ENCODE measurements at regions not wholly inside any gene's neighbourhood (a gene's known extent, or its start where the extent isn't known, plus 50 kb on each side); places are given as distances from the start of the nearest gene placed in this dataset.
"Not testable (repeated sequence)": the region's sequence is repeated elsewhere in the genome, so short reads cannot be mapped to it uniquely, and the experiment has no call there.

DNA sequence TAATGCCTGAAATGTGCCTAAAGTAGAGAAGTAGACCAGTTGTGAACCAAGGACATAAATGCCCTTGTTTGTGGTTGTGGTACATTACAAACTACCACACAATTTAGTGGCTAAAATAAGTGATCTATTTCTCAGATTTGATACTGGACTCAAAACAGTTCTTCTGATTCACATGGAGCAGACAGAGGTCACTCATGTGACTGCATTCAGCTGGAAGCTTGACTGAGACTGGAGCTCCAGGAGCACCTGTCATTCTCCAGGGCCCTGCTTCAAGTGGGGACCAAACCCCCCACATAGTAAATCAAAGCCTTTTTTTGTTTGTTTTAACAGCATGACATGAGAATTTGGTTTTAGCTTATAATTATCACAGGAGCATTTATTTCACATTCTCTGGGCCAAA, 301.2 kb downstream of the OXSM start:
- no peak for DNase-seq (ENCODE audit: low spot score)
- Histone ChIP-seq H3K27me3 (ENCODE audit: control insufficient read depth in 4 of 4, insufficient read depth in 4 of 4, low read length in 3 of 4) (no peaks in the 10 kb centered on the region), H3K4me1 (ENCODE audit: control insufficient read depth in 4 of 4, insufficient read depth in 4 of 4, low read length in 3 of 4) (no peaks in the 10 kb centered on the region), H3K36me3 (ENCODE audit: control insufficient read depth in 4 of 4, insufficient read depth in 3 of 4, low read depth in 1 of 4, low read length in 3 of 4) (no peaks in the 10 kb centered on the region), H3K9ac (ENCODE audit: low read depth in 1 of 2, low read length in 2 of 2) (no peak overlapping the region), H3K27ac (ENCODE audit: low read depth in 1 of 2, low read length in 2 of 2) (no peak overlapping the region), H3K9me3 (ENCODE audit: control insufficient read depth in 4 of 4, low read length in 3 of 4) (peaks cover 3 to 7% (median 4%) of the 10 kb centered on the region in 4 donors), H3K4me3 (ENCODE audit: low read depth in 1 of 3, low read length in 3 of 3) (no peak overlapping the region)
- no peak for TF ChIP-seq JUND (IDR thresholded peaks at IDR 0.05)
- TF ChIP-seq RXRA (IDR thresholded peaks at IDR 0.05), result no peak
- TF ChIP-seq HNF4G (IDR thresholded peaks at IDR 0.05), result no peak
- TF ChIP-seq GABPA (IDR thresholded peaks at IDR 0.05 in 1 of 2, conservative IDR thresholded peaks at IDR 0.05 in 1 of 2), result no peak
- TF ChIP-seq, protein P1, sequence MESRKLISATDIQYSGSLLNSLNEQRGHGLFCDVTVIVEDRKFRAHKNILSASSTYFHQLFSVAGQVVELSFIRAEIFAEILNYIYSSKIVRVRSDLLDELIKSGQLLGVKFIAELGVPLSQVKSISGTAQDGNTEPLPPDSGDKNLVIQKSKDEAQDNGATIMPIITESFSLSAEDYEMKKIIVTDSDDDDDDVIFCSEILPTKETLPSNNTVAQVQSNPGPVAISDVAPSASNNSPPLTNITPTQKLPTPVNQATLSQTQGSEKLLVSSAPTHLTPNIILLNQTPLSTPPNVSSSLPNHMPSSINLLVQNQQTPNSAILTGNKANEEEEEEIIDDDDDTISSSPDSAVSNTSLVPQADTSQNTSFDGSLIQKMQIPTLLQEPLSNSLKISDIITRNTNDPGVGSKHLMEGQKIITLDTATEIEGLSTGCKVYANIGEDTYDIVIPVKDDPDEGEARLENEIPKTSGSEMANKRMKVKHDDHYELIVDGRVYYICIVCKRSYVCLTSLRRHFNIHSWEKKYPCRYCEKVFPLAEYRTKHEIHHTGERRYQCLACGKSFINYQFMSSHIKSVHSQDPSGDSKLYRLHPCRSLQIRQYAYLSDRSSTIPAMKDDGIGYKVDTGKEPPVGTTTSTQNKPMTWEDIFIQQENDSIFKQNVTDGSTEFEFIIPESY (IDR thresholded peaks at IDR 0.05), result no peak
- TF ChIP-seq, protein P2, sequence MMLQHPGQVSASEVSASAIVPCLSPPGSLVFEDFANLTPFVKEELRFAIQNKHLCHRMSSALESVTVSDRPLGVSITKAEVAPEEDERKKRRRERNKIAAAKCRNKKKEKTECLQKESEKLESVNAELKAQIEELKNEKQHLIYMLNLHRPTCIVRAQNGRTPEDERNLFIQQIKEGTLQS (IDR thresholded peaks at IDR 0.05), result no peak
- TF ChIP-seq YY1 (IDR thresholded peaks at IDR 0.05), result no peak

DNA sequence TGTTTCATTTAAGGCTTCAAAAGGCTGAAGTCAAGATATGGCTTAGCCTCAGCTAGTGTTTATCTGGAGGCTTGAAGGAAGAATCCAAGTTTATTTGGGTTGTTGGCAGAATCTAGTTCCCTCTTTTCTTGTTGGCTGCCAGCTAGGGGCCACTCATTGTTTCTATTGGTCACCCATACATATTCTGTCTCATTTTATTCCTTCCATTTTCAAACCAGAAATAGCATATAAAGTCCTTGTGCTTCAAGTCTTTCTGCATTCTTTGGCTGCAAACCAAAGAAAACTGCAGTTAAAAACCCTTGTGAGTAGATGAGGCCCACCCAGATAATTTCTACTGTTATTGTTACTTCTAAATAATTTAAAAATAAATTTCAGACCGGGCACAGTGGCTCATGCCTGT, 301.7 kb downstream of the OXSM start:
- WGBS, result 27% methylated on average over 1 of the region's 1 CpG

DNA sequence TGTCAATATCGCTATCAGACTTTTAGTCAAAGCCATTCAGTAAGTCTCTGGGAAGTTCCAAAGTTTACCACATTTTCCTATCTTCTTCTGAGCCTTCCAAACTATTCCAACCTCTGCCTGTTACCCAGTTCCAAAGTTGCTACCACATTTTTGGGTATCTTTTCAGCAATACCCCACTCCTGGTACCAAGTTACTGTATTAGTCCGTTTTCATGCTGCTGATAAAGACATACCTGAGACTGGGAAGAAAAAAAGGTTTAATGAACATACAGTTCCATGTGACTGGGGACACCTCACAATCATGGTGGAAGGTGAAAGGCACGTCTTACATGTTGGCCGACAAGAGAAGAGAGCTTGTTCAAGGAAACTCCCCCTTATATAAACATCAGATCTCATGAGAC, 307.2 kb downstream of the OXSM start:
- 85% methylated on average over 4 of the region's 4 CpGs for WGBS
- H3K36me3 ChIP-seq (ENCODE audit: control insufficient read depth in 4 of 4, insufficient read depth in 3 of 4, low read depth in 1 of 4, low read length in 3 of 4); H3K27me3 ChIP-seq (ENCODE audit: control insufficient read depth in 4 of 4, insufficient read depth in 4 of 4, low read length in 3 of 4); H3K4me1 ChIP-seq (ENCODE audit: control insufficient read depth in 4 of 4, insufficient read depth in 4 of 4, low read length in 3 of 4); H3K9ac ChIP-seq (ENCODE audit: low read depth in 1 of 2, low read length in 2 of 2); H3K27ac ChIP-seq (ENCODE audit: low read depth in 1 of 2, low read length in 2 of 2); H3K9me3 ChIP-seq (ENCODE audit: control insufficient read depth in 4 of 4, low read length in 3 of 4); DNase-seq (ENCODE audit: low spot score); H3K4me3 ChIP-seq (ENCODE audit: low read depth in 1 of 3, low read length in 3 of 3): not testable (repeated sequence)

More for the DNA sequence above, 301.7 kb downstream of the OXSM start:
- H3K27ac ChIP-seq (ENCODE audit: low read depth in 1 of 2, low read length in 2 of 2), result no peak overlapping the region
- TF ChIP-seq HNF4A (conservative IDR thresholded peaks at IDR 0.05), result no peak
- no peak for TF ChIP-seq YY1 (IDR thresholded peaks at IDR 0.05)
- TF ChIP-seq, protein P3, sequence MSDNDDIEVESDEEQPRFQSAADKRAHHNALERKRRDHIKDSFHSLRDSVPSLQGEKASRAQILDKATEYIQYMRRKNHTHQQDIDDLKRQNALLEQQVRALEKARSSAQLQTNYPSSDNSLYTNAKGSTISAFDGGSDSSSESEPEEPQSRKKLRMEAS (IDR thresholded peaks at IDR 0.05), result no peak
- TF ChIP-seq TAF1 (conservative IDR thresholded peaks at IDR 0.05), result no peak
- no peak for TF ChIP-seq RXRA (IDR thresholded peaks at IDR 0.05)
- no peak for TF ChIP-seq FOXA1 (IDR thresholded peaks at IDR 0.05)
- no peak for TF ChIP-seq JUND (IDR thresholded peaks at IDR 0.05)
- TF ChIP-seq, protein P2 (IDR thresholded peaks at IDR 0.05), result no peak
- TF ChIP-seq SP1 (IDR thresholded peaks at IDR 0.05), result no peak
- TF ChIP-seq, protein P1 (IDR thresholded peaks at IDR 0.05), result no peak
- no peak for TF ChIP-seq HNF4G (IDR thresholded peaks at IDR 0.05)
- DNase-seq (ENCODE audit: low spot score), result no peak
- H3K4me3 ChIP-seq (ENCODE audit: low read depth in 1 of 3, low read length in 3 of 3), result no peak overlapping the region
- peaks cover 3 to 7% (median 4%) of the 10 kb centered on the region in 4 donors for H3K9me3 ChIP-seq (ENCODE audit: control insufficient read depth in 4 of 4, low read length in 3 of 4)
- no peaks in the 10 kb centered on the region for H3K36me3 ChIP-seq (ENCODE audit: control insufficient read depth in 4 of 4, insufficient read depth in 3 of 4, low read depth in 1 of 4, low read length in 3 of 4)
- H3K9ac ChIP-seq (ENCODE audit: low read depth in 1 of 2, low read length in 2 of 2), result no peak overlapping the region
- H3K27me3 ChIP-seq (ENCODE audit: control insufficient read depth in 4 of 4, insufficient read depth in 4 of 4, low read length in 3 of 4), result no peaks in the 10 kb centered on the region
- no peaks in the 10 kb centered on the region for H3K4me1 ChIP-seq (ENCODE audit: control insufficient read depth in 4 of 4, insufficient read depth in 4 of 4, low read length in 3 of 4)

All from liver (tissue), 7 donors.